Mucosa of descending colon (tissue), 3 donors: ENCODE measurements at regions not wholly inside any gene's neighbourhood (a gene's known extent, or its start where the extent isn't known, plus 50 kb on each side); places are given as distances from the start of the nearest gene placed in this dataset.
A peak's percentile ranks its signal among the peaks of the same experiment; 100 is the strongest.
"Not testable (repeated sequence)": the region's sequence is repeated elsewhere in the genome, so short reads cannot be mapped to it uniquely, and the experiment has no call there.

Source experiments
- ATAC-seq: fragments of 200-7000 bp; cut with Tn5 transposase; one replicate; pipeline ENCODE4 v1.9.1; 2020; ENCODE audit warnings: mild to moderate bottlenecking, moderate library complexity
- DNase-seq, 3 donors: peaks; one replicate each; pipeline ENCODE4 v3.0.0-alpha.2; 2020
- H3K36me3 ChIP-seq: fragments of 200-600 bp; one replicate; pipeline ENCODE4 v1.8.0; 2021; ENCODE audit warnings: low read depth, mild to moderate bottlenecking
- H3K4me1 ChIP-seq: fragments of 200-600 bp; one replicate; pipeline ENCODE4 v1.8.0; 2021; ENCODE audit warnings: low read depth, mild to moderate bottlenecking
- H3K4me3 ChIP-seq: fragments of 200-600 bp; one replicate; pipeline ENCODE4 v1.8.0; 2021; ENCODE audit warnings: mild to moderate bottlenecking
- H3K9me3 ChIP-seq: fragments of 200-600 bp; one replicate; pipeline ENCODE4 v1.8.0; 2021; ENCODE audit warnings: mild to moderate bottlenecking
- CTCF ChIP-seq: fragments of 200-600 bp; IDR thresholded peaks from one replicate; pipeline ENCODE4 v1.8.0; 2022; ENCODE audit warnings: antibody characterized with exemption, mild to moderate bottlenecking
- intact Hi-C, 2 donors: fragments of 100-400 bp; cut with DNase I in 1 of 2; cut with micrococcal nuclease in 1 of 2; formaldehyde crosslinking; loops; one replicate each; pipeline versions ENCODE4 v1.11.0 to v1.11.1; 2022; cut with DNase I, micrococcal nuclease
- donor health status: DM: no; HTN: no; CAD: no; lungs with moderate emphysema.
- donor health status: DM: no; HTN: no; CAD: no.
- donor health status: DM: no; HTN: yes; CAD: no.

GRCh38 chr13:76822698-76823267 is 63.4 kb downstream of the KCTD12 start:
- no peak overlapping the region for H3K4me3 ChIP-seq
- H3K9me3 ChIP-seq: no peaks in the 10 kb centered on the region
- no peaks in the 10 kb centered on the region for H3K36me3 ChIP-seq
- H3K4me1 ChIP-seq: no peaks in the 10 kb centered on the region
- intact Hi-C loops: loop anchor here in 1 of 2 donors (2.0 kb wide), 1 partner anchor 62 kb away; no protein-coding TSS in a partner anchor
- ATAC-seq (peak; percentile 90), DNase-seq (peak in 2 of 3 donors; percentile 40 to 54)
- peak; percentile 6 for TF ChIP-seq CTCF

- H3K9me3 ChIP-seq, H3K4me1 ChIP-seq, ATAC-seq, intact Hi-C loops, DNase-seq, H3K4me3 ChIP-seq, H3K36me3 ChIP-seq: not testable (repeated sequence)
Observed at GRCh38 chr13:76821222-76821621, 65.0 kb downstream of the KCTD12 start.

GRCh38 chr13:76820759-76821158 is 65.4 kb downstream of the KCTD12 start:
- Histone ChIP-seq H3K9me3 (no peaks in the 10 kb centered on the region), H3K36me3 (no peaks in the 10 kb centered on the region), H3K4me3 (no peak overlapping the region), H3K4me1 (no peaks in the 10 kb centered on the region)
- no peak for TF ChIP-seq CTCF
- intact Hi-C loops: no loop called here
- DNase-seq (no peak), ATAC-seq (peak; percentile 42)

GRCh38 chr13:76816394-76816793 is 69.8 kb downstream of the KCTD12 start:
- Histone ChIP-seq H3K36me3 (no peaks in the 10 kb centered on the region), H3K4me3 (no peak overlapping the region), H3K4me1 (no peaks in the 10 kb centered on the region), H3K9me3 (no peaks in the 10 kb centered on the region)
- DNase-seq (no peak), ATAC-seq (no peak)
- intact Hi-C loops: no loop called here
- TF ChIP-seq CTCF: no peak

- Histone ChIP-seq H3K36me3 (no peaks in the 10 kb centered on the region), H3K9me3 (no peaks in the 10 kb centered on the region), H3K4me3 (no peak overlapping the region), H3K4me1 (no peaks in the 10 kb centered on the region)
- DNase-seq: no peak
- intact Hi-C loops: no loop called here
- TF ChIP-seq CTCF: no peak
- ATAC-seq: no peak
Observed at GRCh38 chr13:76815344-76815743, 70.9 kb downstream of the KCTD12 start.

- no peak for TF ChIP-seq CTCF
- H3K9me3 ChIP-seq: no peaks in the 10 kb centered on the region
- ATAC-seq: peak; percentile 98
- H3K4me3 ChIP-seq: no peak overlapping the region
- peak; percentile 76 to 92 (median 79) for DNase-seq
- H3K4me1 ChIP-seq: no peaks in the 10 kb centered on the region
- intact Hi-C loops: no loop called here
- H3K36me3 ChIP-seq: no peaks in the 10 kb centered on the region
Observed at GRCh38 chr13:76813891-76814290, 72.3 kb downstream of the KCTD12 start.
